Liver (tissue), 3 donors: ENCODE measurements at regions not wholly inside any gene's neighbourhood (a gene's known extent, or its start where the extent isn't known, plus 50 kb on each side); places are given as distances from the start of the nearest gene placed in this dataset.

Source experiments
- EGR1 ChIP-seq, 2 donors: IDR thresholded peaks; 2 replicates each; pipeline ENCODE4 v1.6.1; 2016 to 2018; ENCODE audit warnings: antibody characterized with exemption in 2 of 2, low read depth in 2 of 2
- FOXA2 ChIP-seq: IDR thresholded peaks from 2 replicates; pipeline ENCODE4 v1.6.1; 2016; ENCODE audit warnings: antibody characterized with exemption
- GABPA ChIP-seq, 2 donors: IDR thresholded peaks in 1 of 2; conservative IDR thresholded peaks in 1 of 2; 2 replicates each; pipeline ENCODE4 v1.6.1; 2016; ENCODE audit warnings: antibody characterized with exemption in 2 of 2, mild to moderate bottlenecking in 1 of 2, moderate library complexity in 1 of 2
- RAD21 ChIP-seq, 2 donors: IDR thresholded peaks; 2 replicates each; pipeline ENCODE4 v1.6.1; 2016; ENCODE audit warnings: antibody characterized with exemption in 2 of 2, mild to moderate bottlenecking in 2 of 2
- TAF1 ChIP-seq: conservative IDR thresholded peaks from 2 replicates; pipeline ENCODE4 v1.6.1; 2016; ENCODE audit warnings: antibody characterized with exemption, mild to moderate bottlenecking
- YY1 ChIP-seq: IDR thresholded peaks from 2 replicates; pipeline ENCODE4 v1.6.1; 2016; ENCODE audit warnings: antibody characterized with exemption, mild to moderate bottlenecking
- TF ChIP-seq, protein P1 (sequence below): fragments of 150-350 bp; IDR thresholded peaks from 2 replicates; pipeline ENCODE4 v1.5.1; 2017; ENCODE audit warnings: improper control_type of control experiment, low read depth, low read length; ENCODE audit not compliant: missing input control
- TF ChIP-seq, protein P2 (sequence below): IDR thresholded peaks from 2 replicates; pipeline ENCODE4 v1.6.1; 2016; ENCODE audit warnings: antibody characterized with exemption
- TF ChIP-seq, protein P3 (sequence below): IDR thresholded peaks from 2 replicates; pipeline ENCODE4 v1.6.1; 2016; ENCODE audit warnings: antibody characterized with exemption
- TF ChIP-seq, protein P4 (sequence below): IDR thresholded peaks from 2 replicates; pipeline ENCODE4 v1.6.1; 2016; ENCODE audit warnings: antibody characterized with exemption, mild to moderate bottlenecking
- TF ChIP-seq, protein P5 (sequence below): IDR thresholded peaks from 2 replicates; pipeline ENCODE4 v1.6.1; 2016; ENCODE audit warnings: antibody characterized with exemption
- donor health status: healthy.
- donor health status: healthy.

DNA sequence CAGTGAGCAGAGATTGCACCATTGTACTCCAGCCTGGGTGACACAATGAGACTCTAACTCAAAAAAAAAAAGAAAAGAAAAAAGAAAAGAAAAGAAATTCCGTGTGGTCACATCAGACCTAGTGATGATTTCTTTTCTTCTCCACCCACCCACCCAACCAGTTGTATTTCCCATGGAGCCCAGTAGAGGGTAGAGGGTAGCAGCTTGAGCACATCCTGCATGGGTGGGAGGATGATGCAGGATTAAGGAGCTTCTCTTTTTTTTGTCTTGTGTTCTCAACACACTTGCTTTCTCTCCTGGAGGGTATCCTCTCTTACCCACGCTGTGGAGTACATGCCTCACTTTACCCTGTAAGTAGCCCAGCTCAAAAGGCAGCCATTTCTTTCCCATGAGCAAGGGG, 118.6 kb upstream of the CARD11 start:
- TF ChIP-seq, protein P1, sequence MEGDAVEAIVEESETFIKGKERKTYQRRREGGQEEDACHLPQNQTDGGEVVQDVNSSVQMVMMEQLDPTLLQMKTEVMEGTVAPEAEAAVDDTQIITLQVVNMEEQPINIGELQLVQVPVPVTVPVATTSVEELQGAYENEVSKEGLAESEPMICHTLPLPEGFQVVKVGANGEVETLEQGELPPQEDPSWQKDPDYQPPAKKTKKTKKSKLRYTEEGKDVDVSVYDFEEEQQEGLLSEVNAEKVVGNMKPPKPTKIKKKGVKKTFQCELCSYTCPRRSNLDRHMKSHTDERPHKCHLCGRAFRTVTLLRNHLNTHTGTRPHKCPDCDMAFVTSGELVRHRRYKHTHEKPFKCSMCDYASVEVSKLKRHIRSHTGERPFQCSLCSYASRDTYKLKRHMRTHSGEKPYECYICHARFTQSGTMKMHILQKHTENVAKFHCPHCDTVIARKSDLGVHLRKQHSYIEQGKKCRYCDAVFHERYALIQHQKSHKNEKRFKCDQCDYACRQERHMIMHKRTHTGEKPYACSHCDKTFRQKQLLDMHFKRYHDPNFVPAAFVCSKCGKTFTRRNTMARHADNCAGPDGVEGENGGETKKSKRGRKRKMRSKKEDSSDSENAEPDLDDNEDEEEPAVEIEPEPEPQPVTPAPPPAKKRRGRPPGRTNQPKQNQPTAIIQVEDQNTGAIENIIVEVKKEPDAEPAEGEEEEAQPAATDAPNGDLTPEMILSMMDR = no peak
- TF ChIP-seq, protein P2, sequence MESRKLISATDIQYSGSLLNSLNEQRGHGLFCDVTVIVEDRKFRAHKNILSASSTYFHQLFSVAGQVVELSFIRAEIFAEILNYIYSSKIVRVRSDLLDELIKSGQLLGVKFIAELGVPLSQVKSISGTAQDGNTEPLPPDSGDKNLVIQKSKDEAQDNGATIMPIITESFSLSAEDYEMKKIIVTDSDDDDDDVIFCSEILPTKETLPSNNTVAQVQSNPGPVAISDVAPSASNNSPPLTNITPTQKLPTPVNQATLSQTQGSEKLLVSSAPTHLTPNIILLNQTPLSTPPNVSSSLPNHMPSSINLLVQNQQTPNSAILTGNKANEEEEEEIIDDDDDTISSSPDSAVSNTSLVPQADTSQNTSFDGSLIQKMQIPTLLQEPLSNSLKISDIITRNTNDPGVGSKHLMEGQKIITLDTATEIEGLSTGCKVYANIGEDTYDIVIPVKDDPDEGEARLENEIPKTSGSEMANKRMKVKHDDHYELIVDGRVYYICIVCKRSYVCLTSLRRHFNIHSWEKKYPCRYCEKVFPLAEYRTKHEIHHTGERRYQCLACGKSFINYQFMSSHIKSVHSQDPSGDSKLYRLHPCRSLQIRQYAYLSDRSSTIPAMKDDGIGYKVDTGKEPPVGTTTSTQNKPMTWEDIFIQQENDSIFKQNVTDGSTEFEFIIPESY = no peak
- TF ChIP-seq TAF1 = no peak
- TF ChIP-seq FOXA2 = no peak
- TF ChIP-seq, protein P3, sequence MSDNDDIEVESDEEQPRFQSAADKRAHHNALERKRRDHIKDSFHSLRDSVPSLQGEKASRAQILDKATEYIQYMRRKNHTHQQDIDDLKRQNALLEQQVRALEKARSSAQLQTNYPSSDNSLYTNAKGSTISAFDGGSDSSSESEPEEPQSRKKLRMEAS = no peak
- TF ChIP-seq GABPA (IDR thresholded peaks at IDR 0.05 in 1 of 2, conservative IDR thresholded peaks at IDR 0.05 in 1 of 2) = no peak
- TF ChIP-seq YY1 = no peak
- TF ChIP-seq EGR1 (IDR thresholded peaks at IDR 0.05; ENCODE audit: low read depth in 2 of 2) = no peak
- TF ChIP-seq, protein P4, sequence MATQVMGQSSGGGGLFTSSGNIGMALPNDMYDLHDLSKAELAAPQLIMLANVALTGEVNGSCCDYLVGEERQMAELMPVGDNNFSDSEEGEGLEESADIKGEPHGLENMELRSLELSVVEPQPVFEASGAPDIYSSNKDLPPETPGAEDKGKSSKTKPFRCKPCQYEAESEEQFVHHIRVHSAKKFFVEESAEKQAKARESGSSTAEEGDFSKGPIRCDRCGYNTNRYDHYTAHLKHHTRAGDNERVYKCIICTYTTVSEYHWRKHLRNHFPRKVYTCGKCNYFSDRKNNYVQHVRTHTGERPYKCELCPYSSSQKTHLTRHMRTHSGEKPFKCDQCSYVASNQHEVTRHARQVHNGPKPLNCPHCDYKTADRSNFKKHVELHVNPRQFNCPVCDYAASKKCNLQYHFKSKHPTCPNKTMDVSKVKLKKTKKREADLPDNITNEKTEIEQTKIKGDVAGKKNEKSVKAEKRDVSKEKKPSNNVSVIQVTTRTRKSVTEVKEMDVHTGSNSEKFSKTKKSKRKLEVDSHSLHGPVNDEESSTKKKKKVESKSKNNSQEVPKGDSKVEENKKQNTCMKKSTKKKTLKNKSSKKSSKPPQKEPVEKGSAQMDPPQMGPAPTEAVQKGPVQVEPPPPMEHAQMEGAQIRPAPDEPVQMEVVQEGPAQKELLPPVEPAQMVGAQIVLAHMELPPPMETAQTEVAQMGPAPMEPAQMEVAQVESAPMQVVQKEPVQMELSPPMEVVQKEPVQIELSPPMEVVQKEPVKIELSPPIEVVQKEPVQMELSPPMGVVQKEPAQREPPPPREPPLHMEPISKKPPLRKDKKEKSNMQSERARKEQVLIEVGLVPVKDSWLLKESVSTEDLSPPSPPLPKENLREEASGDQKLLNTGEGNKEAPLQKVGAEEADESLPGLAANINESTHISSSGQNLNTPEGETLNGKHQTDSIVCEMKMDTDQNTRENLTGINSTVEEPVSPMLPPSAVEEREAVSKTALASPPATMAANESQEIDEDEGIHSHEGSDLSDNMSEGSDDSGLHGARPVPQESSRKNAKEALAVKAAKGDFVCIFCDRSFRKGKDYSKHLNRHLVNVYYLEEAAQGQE = no peak
- TF ChIP-seq RAD21 (IDR thresholded peaks at IDR 0.05) = peak; percentile 7 to 8
- TF ChIP-seq, protein P5, sequence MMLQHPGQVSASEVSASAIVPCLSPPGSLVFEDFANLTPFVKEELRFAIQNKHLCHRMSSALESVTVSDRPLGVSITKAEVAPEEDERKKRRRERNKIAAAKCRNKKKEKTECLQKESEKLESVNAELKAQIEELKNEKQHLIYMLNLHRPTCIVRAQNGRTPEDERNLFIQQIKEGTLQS = no peak
